Fibroblast of the aortic adventitia (primary cell): ENCODE measurements at regions not wholly inside any gene's neighbourhood (a gene's known extent, or its start where the extent isn't known, plus 50 kb on each side); places are given as distances from the start of the nearest gene placed in this dataset.

Source experiments
- DNase-seq: peaks from one replicate; pipeline ENCODE4 v3.0.0-alpha.2; 2010; ENCODE audit warnings: low read depth
- H3K4me3 ChIP-seq: 2 replicates; pipeline ENCODE4 v1.5.1; 2011; ENCODE audit warnings: low read depth, mild to moderate bottlenecking, control low read depth, low read length, moderate library complexity
- CTCF ChIP-seq: IDR thresholded peaks from 2 replicates; pipeline ENCODE4 v1.5.1; 2011; ENCODE audit warnings: mild to moderate bottlenecking, low read length, control low read depth, inconsistent platforms; ENCODE audit not compliant: insufficient read depth

GRCh38 chr3:82022836-82023235 lies 261.4 kb upstream of the GBE1 start:
- no peak for TF ChIP-seq CTCF
- no peak for DNase-seq
- H3K4me3 ChIP-seq, result no peak overlapping the region

- no peak overlapping the region for H3K4me3 ChIP-seq
- DNase-seq, result no peak
- no peak for TF ChIP-seq CTCF
Observed at GRCh38 chr3:82020282-82020681, 258.8 kb upstream of the GBE1 start.

GRCh38 chr3:82015241-82015640 lies 253.8 kb upstream of the GBE1 start:
- no peak for DNase-seq
- no peak overlapping the region for H3K4me3 ChIP-seq
- TF ChIP-seq CTCF, result no peak

GRCh38 chr3:82012775-82013174 lies 251.3 kb upstream of the GBE1 start:
- no peak overlapping the region for H3K4me3 ChIP-seq
- peak; percentile 3 for DNase-seq
- peak; percentile 28 for TF ChIP-seq CTCF

GRCh38 chr3:82011336-82011735 lies 249.9 kb upstream of the GBE1 start:
- no peak overlapping the region for H3K4me3 ChIP-seq
- TF ChIP-seq CTCF, result no peak
- no peak for DNase-seq

GRCh38 chr3:82005266-82005665 lies 243.8 kb upstream of the GBE1 start:
- H3K4me3 ChIP-seq, result no peak overlapping the region
- TF ChIP-seq CTCF, result no peak

GRCh38 chr3:82004266-82004665 lies 242.8 kb upstream of the GBE1 start:
- TF ChIP-seq CTCF, result no peak
- no peak for DNase-seq
- no peak overlapping the region for H3K4me3 ChIP-seq

More at GRCh38 chr3:82005266-82005665, 243.8 kb upstream of the GBE1 start:
- no peak for DNase-seq
